ENCODE measurements at regions not wholly inside any gene's neighbourhood (a gene's known extent, or its start where the extent isn't known, plus 50 kb on each side); places are given as distances from the start of the nearest gene placed in this dataset.

GRCh38 chr2:524442-524841, 152.8 kb downstream of the TMEM18 start:
- ChIA-PET POLR2A (no interaction called here), CTCF (interaction anchor here (0.6 kb wide), 1 partner anchor 40 kb away, joined by 6 read pairs; no protein-coding TSS in a partner anchor)
- DNase-seq (ENCODE audit: extremely low spot score) = no peak

GRCh38 chr2:523698-524270, 153.4 kb downstream of the TMEM18 start:
- ChIA-PET CTCF (no interaction called here), POLR2A (no interaction called here)
- TF ChIP-seq NFRKB (IDR thresholded peaks at IDR 0.05) = no peak
- no peak for TF ChIP-seq LEF1 (IDR thresholded peaks at IDR 0.05; ENCODE audit: borderline replicate concordance)
- TF ChIP-seq FOXK2 (IDR thresholded peaks at IDR 0.05) = no peak
- no peak for TF ChIP-seq FOXA1 (IDR thresholded peaks at IDR 0.05)
- no peak for TF ChIP-seq FOXM1 (IDR thresholded peaks at IDR 0.05; ENCODE audit: borderline replicate concordance)
- TF ChIP-seq SP1 (IDR thresholded peaks at IDR 0.05) = no peak
- no peak for TF ChIP-seq ELF4 (IDR thresholded peaks at IDR 0.05)
- no peak for DNase-seq (ENCODE audit: extremely low spot score)

More at GRCh38 chr2:524442-524841, 152.8 kb downstream of the TMEM18 start:
- TF ChIP-seq NFRKB (IDR thresholded peaks at IDR 0.05) = no peak
- no peak for TF ChIP-seq FOXK2 (IDR thresholded peaks at IDR 0.05)
- TF ChIP-seq HDGF (IDR thresholded peaks at IDR 0.05; ENCODE audit: borderline replicate concordance) = no peak
- no peak for TF ChIP-seq FOXM1 (IDR thresholded peaks at IDR 0.05; ENCODE audit: borderline replicate concordance)
- TF ChIP-seq, protein P1, sequence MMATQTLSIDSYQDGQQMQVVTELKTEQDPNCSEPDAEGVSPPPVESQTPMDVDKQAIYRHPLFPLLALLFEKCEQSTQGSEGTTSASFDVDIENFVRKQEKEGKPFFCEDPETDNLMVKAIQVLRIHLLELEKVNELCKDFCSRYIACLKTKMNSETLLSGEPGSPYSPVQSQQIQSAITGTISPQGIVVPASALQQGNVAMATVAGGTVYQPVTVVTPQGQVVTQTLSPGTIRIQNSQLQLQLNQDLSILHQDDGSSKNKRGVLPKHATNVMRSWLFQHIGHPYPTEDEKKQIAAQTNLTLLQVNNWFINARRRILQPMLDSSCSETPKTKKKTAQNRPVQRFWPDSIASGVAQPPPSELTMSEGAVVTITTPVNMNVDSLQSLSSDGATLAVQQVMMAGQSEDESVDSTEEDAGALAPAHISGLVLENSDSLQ (IDR thresholded peaks at IDR 0.05) = no peak
- no peak for TF ChIP-seq TARDBP (IDR thresholded peaks at IDR 0.05)
- TF ChIP-seq SP1 (IDR thresholded peaks at IDR 0.05) = no peak
- no peak for TF ChIP-seq ARNT (IDR thresholded peaks at IDR 0.05)
- TF ChIP-seq CTBP1 (IDR thresholded peaks at IDR 0.05; ENCODE audit: borderline replicate concordance) = no peak
- TF ChIP-seq L3MBTL2 (conservative IDR thresholded peaks at IDR 0.05) = no peak
- TF ChIP-seq FOXA1 (IDR thresholded peaks at IDR 0.05) = no peak
- no peak for TF ChIP-seq ZNF384 (IDR thresholded peaks at IDR 0.05)
- no peak for TF ChIP-seq BHLHE40 (IDR thresholded peaks at IDR 0.05; ENCODE audit: borderline replicate concordance)
- no peak for TF ChIP-seq LEF1 (IDR thresholded peaks at IDR 0.05; ENCODE audit: borderline replicate concordance)
- TF ChIP-seq SUZ12 (IDR thresholded peaks at IDR 0.05) = no peak
- no peak for TF ChIP-seq ELF4 (IDR thresholded peaks at IDR 0.05)

- POLR2A ChIA-PET = no interaction called here
- no peak for DNase-seq (ENCODE audit: extremely low spot score)
Observed at GRCh38 chr2:522776-523175, 154.4 kb downstream of the TMEM18 start.

DNA sequence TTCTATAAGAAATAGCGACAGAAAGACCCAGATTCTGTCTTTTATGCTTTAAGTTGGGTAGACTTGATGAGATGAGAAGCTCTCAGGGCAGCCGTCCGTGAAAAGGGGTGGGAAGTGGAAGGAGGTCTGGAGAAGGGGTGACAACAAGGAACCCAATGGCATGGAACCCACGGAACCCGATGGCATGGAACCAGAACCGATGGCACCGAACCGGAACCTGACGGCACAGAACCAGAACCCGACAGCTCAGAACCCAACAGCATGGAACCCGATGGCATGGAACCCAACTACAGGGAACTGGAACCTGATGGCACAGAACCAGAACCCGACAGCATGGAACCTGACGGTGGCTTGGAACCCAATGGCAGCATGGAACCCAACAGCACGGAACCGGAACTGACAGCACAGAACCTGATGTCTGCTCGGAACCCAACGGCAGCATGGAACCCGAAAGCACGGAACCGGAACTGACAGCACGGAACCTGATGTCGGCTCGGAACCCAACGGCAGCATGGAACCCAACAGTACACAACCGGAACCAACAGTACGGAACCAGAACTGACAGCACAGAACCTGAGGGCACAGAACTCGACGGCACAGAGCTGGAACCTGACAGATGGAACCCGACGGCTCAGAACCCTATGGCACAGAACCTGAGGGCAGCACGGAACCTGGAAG, 155.2 kb downstream of the TMEM18 start:
- CTCF ChIA-PET = no interaction called here
- no peak for TF ChIP-seq TARDBP (IDR thresholded peaks at IDR 0.05)
- no peak for TF ChIP-seq ELF4 (IDR thresholded peaks at IDR 0.05)
- no peak for TF ChIP-seq CTBP1 (IDR thresholded peaks at IDR 0.05; ENCODE audit: borderline replicate concordance)
- TF ChIP-seq FOXK2 (IDR thresholded peaks at IDR 0.05) = no peak
- no peak for TF ChIP-seq L3MBTL2 (conservative IDR thresholded peaks at IDR 0.05)
- TF ChIP-seq, protein P1 (IDR thresholded peaks at IDR 0.05) = no peak
- no peak for TF ChIP-seq ARNT (IDR thresholded peaks at IDR 0.05)
- TF ChIP-seq HDGF (IDR thresholded peaks at IDR 0.05; ENCODE audit: borderline replicate concordance) = no peak
- no peak for TF ChIP-seq FOXM1 (IDR thresholded peaks at IDR 0.05; ENCODE audit: borderline replicate concordance)
- TF ChIP-seq SUZ12 (IDR thresholded peaks at IDR 0.05) = no peak
- no peak for TF ChIP-seq SP1 (IDR thresholded peaks at IDR 0.05)
- no peak for TF ChIP-seq LEF1 (IDR thresholded peaks at IDR 0.05; ENCODE audit: borderline replicate concordance)
- no peak for TF ChIP-seq NFRKB (IDR thresholded peaks at IDR 0.05)
- TF ChIP-seq ZNF384 (IDR thresholded peaks at IDR 0.05) = no peak
- TF ChIP-seq BHLHE40 (IDR thresholded peaks at IDR 0.05; ENCODE audit: borderline replicate concordance) = no peak
- TF ChIP-seq FOXA1 (IDR thresholded peaks at IDR 0.05) = no peak
- POLR2A ChIA-PET = no interaction called here
- DNase-seq (ENCODE audit: extremely low spot score) = no peak

More at GRCh38 chr2:522776-523175, 154.4 kb downstream of the TMEM18 start:
- CTCF ChIA-PET = no interaction called here
- TF ChIP-seq HDGF (IDR thresholded peaks at IDR 0.05; ENCODE audit: borderline replicate concordance) = no peak
- TF ChIP-seq SP1 (IDR thresholded peaks at IDR 0.05) = no peak
- no peak for TF ChIP-seq TARDBP (IDR thresholded peaks at IDR 0.05)
- TF ChIP-seq FOXA1 (IDR thresholded peaks at IDR 0.05) = no peak
- no peak for TF ChIP-seq L3MBTL2 (conservative IDR thresholded peaks at IDR 0.05)
- TF ChIP-seq LEF1 (IDR thresholded peaks at IDR 0.05; ENCODE audit: borderline replicate concordance) = no peak
- no peak for TF ChIP-seq FOXM1 (IDR thresholded peaks at IDR 0.05; ENCODE audit: borderline replicate concordance)
- TF ChIP-seq NFRKB (IDR thresholded peaks at IDR 0.05) = no peak
- no peak for TF ChIP-seq ARNT (IDR thresholded peaks at IDR 0.05)

DNA sequence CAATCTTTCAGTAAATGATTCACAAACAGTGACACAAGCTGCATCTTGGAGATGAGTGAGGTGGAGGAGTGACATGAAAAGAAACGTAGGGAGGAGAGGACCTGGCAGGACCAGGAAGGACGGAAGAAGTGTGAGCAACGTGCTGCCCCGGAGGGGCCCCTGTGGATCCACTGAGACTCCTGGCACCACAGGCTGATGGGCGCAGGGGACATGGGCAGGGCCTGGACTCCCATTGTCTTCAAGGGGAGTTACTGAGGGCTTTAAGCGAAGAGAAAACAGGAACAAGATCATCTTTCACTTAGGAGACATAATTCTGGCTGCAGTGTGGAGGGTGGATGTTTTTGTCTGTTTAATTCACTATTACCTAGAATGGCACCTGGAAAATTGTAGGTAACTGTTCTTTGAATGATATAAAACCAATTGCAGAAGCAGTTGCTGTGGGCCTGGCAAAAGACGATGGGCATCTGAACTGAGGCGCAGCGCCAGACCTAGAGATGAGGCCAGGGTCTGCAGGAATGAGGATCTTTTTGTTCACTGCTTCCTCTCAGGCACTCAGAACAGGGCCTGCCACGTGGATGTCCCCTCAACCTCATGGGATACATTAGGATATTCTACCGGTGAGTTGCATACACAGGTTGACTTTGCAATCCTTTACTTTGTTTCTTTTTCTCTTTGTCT, 156.4 kb downstream of the TMEM18 start:
- TF ChIP-seq CTBP1 (IDR thresholded peaks at IDR 0.05; ENCODE audit: borderline replicate concordance) (no peak), ELF4 (IDR thresholded peaks at IDR 0.05) (no peak), L3MBTL2 (conservative IDR thresholded peaks at IDR 0.05) (no peak), SP1 (IDR thresholded peaks at IDR 0.05) (no peak)
- TF ChIP-seq, protein P1 (IDR thresholded peaks at IDR 0.05) = no peak
- ChIA-PET CTCF (no interaction called here), POLR2A (no interaction called here)
- no peak for DNase-seq (ENCODE audit: extremely low spot score)

DNA sequence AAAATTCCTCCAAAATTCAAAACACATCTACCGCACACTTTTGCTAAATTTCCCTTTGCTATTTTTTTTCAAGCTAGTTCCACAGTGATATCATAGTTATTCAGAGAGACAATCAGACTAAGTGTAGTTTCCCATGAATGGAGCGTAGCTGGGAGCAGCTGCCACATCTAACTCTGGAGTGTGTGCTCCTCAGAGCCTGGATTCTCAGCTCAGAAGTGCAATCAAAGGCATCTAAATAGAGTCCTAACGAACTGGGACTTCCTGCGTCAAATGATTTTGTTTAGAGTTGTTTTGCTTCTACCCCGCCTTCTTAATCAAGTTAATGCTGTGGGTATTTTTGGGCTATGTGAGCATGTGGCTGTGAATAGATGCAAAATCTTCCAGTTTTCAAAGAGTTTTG, 160.3 kb downstream of the TMEM18 start:
- ChIA-PET POLR2A (no interaction called here), CTCF (no interaction called here)
- TF ChIP-seq FOXM1 (IDR thresholded peaks at IDR 0.05; ENCODE audit: borderline replicate concordance) (no peak), SUZ12 (IDR thresholded peaks at IDR 0.05) (no peak), CTBP1 (IDR thresholded peaks at IDR 0.05; ENCODE audit: borderline replicate concordance) (no peak), HDGF (IDR thresholded peaks at IDR 0.05; ENCODE audit: borderline replicate concordance) (no peak), LEF1 (IDR thresholded peaks at IDR 0.05; ENCODE audit: borderline replicate concordance) (no peak), L3MBTL2 (conservative IDR thresholded peaks at IDR 0.05) (no peak), FOXK2 (IDR thresholded peaks at IDR 0.05) (no peak), ARNT (IDR thresholded peaks at IDR 0.05) (no peak), ZNF384 (IDR thresholded peaks at IDR 0.05) (no peak), NFRKB (IDR thresholded peaks at IDR 0.05) (no peak), TARDBP (IDR thresholded peaks at IDR 0.05) (no peak), BHLHE40 (IDR thresholded peaks at IDR 0.05; ENCODE audit: borderline replicate concordance) (no peak)
- no peak for DNase-seq (ENCODE audit: extremely low spot score)

Measured in HEK293T (cell line).